ENCODE measurements at regions not wholly inside any gene's neighbourhood (a gene's known extent, or its start where the extent isn't known, plus 50 kb on each side); places are given as distances from the start of the nearest gene placed in this dataset.

GRCh38 chr7:142494021-142494420, 236.2 kb upstream of the PRSS58 start:
- TF ChIP-seq CTCF (conservative IDR thresholded peaks at IDR 0.05 in 1 of 2, IDR thresholded peaks at IDR 0.05 in 1 of 2; ENCODE audit: low read depth in 1 of 2, low read length in 2 of 2) (no peak), EZH2 (IDR thresholded peaks at IDR 0.05; ENCODE audit: low read length, missing control alignments) (no peak)
